IMR-90 (cell line): ENCODE measurements at regions not wholly inside any gene's neighbourhood (a gene's known extent, or its start where the extent isn't known, plus 50 kb on each side); places are given as distances from the start of the nearest gene placed in this dataset.

Source experiments
- CTCF ChIP-seq: conservative IDR thresholded peaks from 2 replicates; pipeline ENCODE4 v1.5.1; 2012; ENCODE audit warnings: mild to moderate bottlenecking, low read depth, low read length, improper control_type of control experiment
- MAFK ChIP-seq: IDR thresholded peaks from 2 replicates; pipeline ENCODE4 v1.6.1; 2012; ENCODE audit warnings: low read depth, low read length, improper control_type of control experiment
- POLR2A ChIP-seq: IDR thresholded peaks from 2 replicates; pipeline ENCODE4 v1.6.1; 2012; ENCODE audit warnings: mild to moderate bottlenecking, low read depth, low read length
- RAD21 ChIP-seq: IDR thresholded peaks from 2 replicates; pipeline ENCODE4 v1.6.1; 2012; ENCODE audit warnings: low read length, improper control_type of control experiment
- RCOR1 ChIP-seq: IDR thresholded peaks from 2 replicates; pipeline ENCODE4 v1.6.1; 2012; ENCODE audit warnings: mild to moderate bottlenecking, low read length, improper control_type of control experiment; ENCODE audit not compliant: insufficient replicate concordance

DNA sequence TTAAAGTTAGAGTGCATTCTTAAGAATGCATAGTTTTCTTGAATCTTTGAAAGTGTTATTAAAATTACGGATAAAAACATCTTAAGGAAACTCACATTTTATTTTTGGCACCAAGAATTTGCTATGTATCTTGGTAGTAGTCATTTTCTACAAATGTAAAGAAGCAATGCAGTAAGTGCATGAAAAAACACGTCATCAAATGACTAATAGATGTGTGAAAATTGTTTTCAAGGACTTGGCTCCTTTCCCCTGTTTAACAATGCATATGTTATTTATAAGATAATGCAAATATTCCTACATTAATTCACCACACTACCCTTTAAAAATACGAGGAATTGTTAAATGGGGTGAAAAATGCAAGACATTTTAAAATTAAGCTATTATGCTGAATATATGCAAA lies 461.2 kb upstream of the PCDH7 start:
- TF ChIP-seq CTCF (no peak), MAFK (no peak), RCOR1 (no peak), POLR2A (no peak), RAD21 (no peak)
